ENCODE measurements at regions not wholly inside any gene's neighbourhood (a gene's known extent, or its start where the extent isn't known, plus 50 kb on each side); places are given as distances from the start of the nearest gene placed in this dataset.

DNA sequence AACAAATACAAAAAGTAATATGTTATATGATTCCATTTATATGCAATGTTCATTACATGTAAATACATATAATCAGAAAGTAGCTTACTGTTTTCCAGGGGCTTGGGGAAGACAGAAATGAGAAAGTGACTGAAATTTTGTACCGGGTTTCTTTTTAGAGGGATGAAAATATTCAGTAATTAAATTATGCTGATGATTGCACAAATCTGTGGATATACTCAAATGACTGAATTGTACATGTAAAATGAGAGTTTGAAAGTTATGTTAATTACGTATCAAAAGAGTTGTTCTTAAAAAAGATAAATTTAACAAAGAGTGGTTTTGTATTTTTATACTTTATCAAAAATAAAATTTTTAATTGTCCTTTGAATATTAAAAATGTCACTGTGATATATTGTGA, 856.3 kb downstream of the DSC3 start:
- TF ChIP-seq, protein P1, sequence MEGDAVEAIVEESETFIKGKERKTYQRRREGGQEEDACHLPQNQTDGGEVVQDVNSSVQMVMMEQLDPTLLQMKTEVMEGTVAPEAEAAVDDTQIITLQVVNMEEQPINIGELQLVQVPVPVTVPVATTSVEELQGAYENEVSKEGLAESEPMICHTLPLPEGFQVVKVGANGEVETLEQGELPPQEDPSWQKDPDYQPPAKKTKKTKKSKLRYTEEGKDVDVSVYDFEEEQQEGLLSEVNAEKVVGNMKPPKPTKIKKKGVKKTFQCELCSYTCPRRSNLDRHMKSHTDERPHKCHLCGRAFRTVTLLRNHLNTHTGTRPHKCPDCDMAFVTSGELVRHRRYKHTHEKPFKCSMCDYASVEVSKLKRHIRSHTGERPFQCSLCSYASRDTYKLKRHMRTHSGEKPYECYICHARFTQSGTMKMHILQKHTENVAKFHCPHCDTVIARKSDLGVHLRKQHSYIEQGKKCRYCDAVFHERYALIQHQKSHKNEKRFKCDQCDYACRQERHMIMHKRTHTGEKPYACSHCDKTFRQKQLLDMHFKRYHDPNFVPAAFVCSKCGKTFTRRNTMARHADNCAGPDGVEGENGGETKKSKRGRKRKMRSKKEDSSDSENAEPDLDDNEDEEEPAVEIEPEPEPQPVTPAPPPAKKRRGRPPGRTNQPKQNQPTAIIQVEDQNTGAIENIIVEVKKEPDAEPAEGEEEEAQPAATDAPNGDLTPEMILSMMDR (conservative IDR thresholded peaks at IDR 0.05 in 1 of 2, IDR thresholded peaks at IDR 0.05 in 1 of 2; ENCODE audit: low read depth in 1 of 2, low read length in 2 of 2): no peak
- TF ChIP-seq EZH2 (IDR thresholded peaks at IDR 0.05; ENCODE audit: low read length, missing control alignments): no peak

All from fibroblast of lung (primary cell).